ENCODE measurements at regions not wholly inside any gene's neighbourhood (a gene's known extent, or its start where the extent isn't known, plus 50 kb on each side); places are given as distances from the start of the nearest gene placed in this dataset.

- no peak for TF ChIP-seq CTCF (IDR thresholded peaks at IDR 0.05; ENCODE audit: low read depth, low read length)
- no peak for DNase-seq (ENCODE audit: extremely low read depth, low read depth)
Measured at GRCh38 chr17:73782641-73783381, 138.6 kb upstream of the SDK2 start.

- no peak for DNase-seq (ENCODE audit: extremely low read depth, low read depth)
- TF ChIP-seq CTCF (IDR thresholded peaks at IDR 0.05; ENCODE audit: low read depth, low read length) = no peak
Measured at GRCh38 chr17:73783382-73783766, 139.1 kb upstream of the SDK2 start.

- DNase-seq (ENCODE audit: extremely low read depth, low read depth) = no peak
- no peak for TF ChIP-seq CTCF (IDR thresholded peaks at IDR 0.05; ENCODE audit: low read depth, low read length)
Measured at GRCh38 chr17:73783945-73784603, 139.8 kb upstream of the SDK2 start.

- no peak for DNase-seq (ENCODE audit: extremely low read depth, low read depth)
- no peak for TF ChIP-seq CTCF (IDR thresholded peaks at IDR 0.05; ENCODE audit: low read depth, low read length)
Measured at GRCh38 chr17:73785496-73785895, 141.3 kb upstream of the SDK2 start.

- no peak for DNase-seq (ENCODE audit: extremely low read depth, low read depth)
- TF ChIP-seq CTCF (IDR thresholded peaks at IDR 0.05; ENCODE audit: low read depth, low read length) = no peak
Measured at GRCh38 chr17:73785958-73786743, 141.9 kb upstream of the SDK2 start.

GRCh38 chr17:73787076-73788059 is 143.1 kb upstream of the SDK2 start:
- TF ChIP-seq CTCF (IDR thresholded peaks at IDR 0.05; ENCODE audit: low read depth, low read length) = no peak
- DNase-seq (ENCODE audit: extremely low read depth, low read depth) = no peak
